ENCODE measurements at regions not wholly inside any gene's neighbourhood (a gene's known extent, or its start where the extent isn't known, plus 50 kb on each side); places are given as distances from the start of the nearest gene placed in this dataset.

DNA sequence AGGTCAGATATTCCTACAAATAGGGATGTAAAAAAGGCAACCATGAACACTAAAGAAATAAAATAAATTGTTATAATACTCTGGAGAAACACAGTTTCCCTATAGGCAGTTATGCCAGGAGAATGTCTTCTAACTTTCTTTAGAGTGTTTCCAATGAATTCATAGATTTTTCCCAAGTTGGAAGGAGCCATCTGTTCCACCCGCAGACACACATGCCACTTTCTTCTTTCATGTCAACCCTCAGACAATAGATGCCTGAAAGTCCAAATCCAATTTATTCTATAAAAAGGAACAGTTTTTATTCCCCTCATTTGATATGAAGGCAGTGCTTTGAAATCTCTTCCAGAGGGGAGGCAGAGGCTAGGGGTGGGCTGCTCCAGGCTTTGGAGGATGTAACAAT lies 418.1 kb downstream of the ACTL7B start:
- H3K4me1 Mint-ChIP-seq: peaks cover 6% of the 10 kb centered on the region
- no peak overlapping the region for H3K27ac Mint-ChIP-seq
- no peaks in the 10 kb centered on the region for H3K27me3 ChIP-seq (ENCODE audit: control insufficient read depth in 2 of 2, insufficient read depth in 2 of 2, low read length in 2 of 2)
- H3K4me3 ChIP-seq (replicated peaks in 1 of 3; ENCODE audit: low read depth in 2 of 3, low read length in 3 of 3): no peak overlapping the region
- H3K27ac ChIP-seq (ENCODE audit: low read depth in 1 of 2, low read length in 2 of 2): no peak overlapping the region
- H3K36me3 ChIP-seq (replicated peaks in 1 of 2; ENCODE audit: control insufficient read depth in 1 of 2, insufficient read depth in 2 of 2, low read length in 2 of 2): no peaks in the 10 kb centered on the region
- intact Hi-C loops (cut with micrococcal nuclease): no loop called here
- peaks cover 0 to 2% (median 0%) of the 10 kb centered on the region in 7 donors for H3K9me3 Mint-ChIP-seq
- no peaks in the 10 kb centered on the region for H3K79me2 ChIP-seq (ENCODE audit: insufficient read depth, low read length)
- H2AFZ ChIP-seq (ENCODE audit: insufficient read depth, low read depth, low read length, poor library complexity, severe bottlenecking): no peak overlapping the region
- no peaks in the 10 kb centered on the region for H3K27me3 Mint-ChIP-seq (ENCODE audit: low read depth in 3 of 3)
- no peak for TF ChIP-seq CTCF (IDR thresholded peaks at IDR 0.05)
- WGBS (ENCODE audit: insufficient coverage): no CpG with 5 or more reads among the region's 1 CpG
- no peak for DNase-seq
- H3K4me2 ChIP-seq (replicated peaks; ENCODE audit: extremely low read depth, low read length, poor library complexity, severe bottlenecking): no peak overlapping the region
- no peak overlapping the region for H3K9ac ChIP-seq (ENCODE audit: insufficient read depth, low read length, poor library complexity, severe bottlenecking)
- no peaks in the 10 kb centered on the region for H3K4me1 ChIP-seq (ENCODE audit: control insufficient read depth in 1 of 2, insufficient read depth in 2 of 2, low read length in 2 of 2)
- H3K4me3 Mint-ChIP-seq: no peak overlapping the region
- no peaks in the 10 kb centered on the region for H4K20me1 ChIP-seq (ENCODE audit: insufficient read depth, low read length)
- H3K9me3 ChIP-seq (replicated peaks in 1 of 2; ENCODE audit: control insufficient read depth in 1 of 2, insufficient read depth in 1 of 2, low read length in 2 of 2): no peaks in the 10 kb centered on the region
- no peaks in the 10 kb centered on the region for H3K36me3 Mint-ChIP-seq

- no peaks in the 10 kb centered on the region for H3K79me2 ChIP-seq (ENCODE audit: insufficient read depth, low read length)
- Mint-ChIP-seq H3K4me1 (peaks cover 4% of the 10 kb centered on the region), H3K27me3 (ENCODE audit: low read depth in 3 of 3) (no peaks in the 10 kb centered on the region), H3K36me3 (no peaks in the 10 kb centered on the region), H3K9me3 (peaks cover 0 to 4% (median 2%) of the 10 kb centered on the region in 7 donors), H3K4me3 (no peak overlapping the region), H3K27ac (no peak overlapping the region)
- DNase-seq: no peak
- no peak overlapping the region for H3K4me2 ChIP-seq (replicated peaks; ENCODE audit: extremely low read depth, low read length, poor library complexity, severe bottlenecking)
- H3K4me1 ChIP-seq (ENCODE audit: control insufficient read depth in 1 of 2, insufficient read depth in 2 of 2, low read length in 2 of 2): no peaks in the 10 kb centered on the region
- H3K27ac ChIP-seq (ENCODE audit: low read depth in 1 of 2, low read length in 2 of 2): no peak overlapping the region
- no peaks in the 10 kb centered on the region for H3K36me3 ChIP-seq (replicated peaks in 1 of 2; ENCODE audit: control insufficient read depth in 1 of 2, insufficient read depth in 2 of 2, low read length in 2 of 2)
- intact Hi-C loops (cut with micrococcal nuclease): no loop called here
- H4K20me1 ChIP-seq (ENCODE audit: insufficient read depth, low read length): no peaks in the 10 kb centered on the region
- H3K27me3 ChIP-seq (ENCODE audit: control insufficient read depth in 2 of 2, insufficient read depth in 2 of 2, low read length in 2 of 2): no peaks in the 10 kb centered on the region
- TF ChIP-seq CTCF (IDR thresholded peaks at IDR 0.05): no peak
- WGBS (ENCODE audit: insufficient coverage): 60% methylated on average over 2 of the region's 4 CpGs
- H3K9me3 ChIP-seq (replicated peaks in 1 of 2; ENCODE audit: control insufficient read depth in 1 of 2, insufficient read depth in 1 of 2, low read length in 2 of 2): no peaks in the 10 kb centered on the region
- no peak overlapping the region for H3K9ac ChIP-seq (ENCODE audit: insufficient read depth, low read length, poor library complexity, severe bottlenecking)
- no peak overlapping the region for H3K4me3 ChIP-seq (replicated peaks in 1 of 3; ENCODE audit: low read depth in 2 of 3, low read length in 3 of 3)
- peak overlapping the region; percentile 1 for H2AFZ ChIP-seq (ENCODE audit: insufficient read depth, low read depth, low read length, poor library complexity, severe bottlenecking)
These were observed 419.3 kb downstream of the ACTL7B start for GRCh38 chr9:108436448-108436847.

Data from CD14-positive monocyte (primary cell).